Mammary epithelial cell (primary cell): ENCODE measurements at regions not wholly inside any gene's neighbourhood (a gene's known extent, or its start where the extent isn't known, plus 50 kb on each side); places are given as distances from the start of the nearest gene placed in this dataset.
"Not testable (repeated sequence)": the region's sequence is repeated elsewhere in the genome, so short reads cannot be mapped to it uniquely, and the experiment has no call there.

Experiments
- EZH2 ChIP-seq: IDR thresholded peaks from 2 replicates; pipeline ENCODE4 v1.6.1; 2012; ENCODE audit warnings: low read length, inconsistent platforms, borderline replicate concordance
- TF ChIP-seq, protein P1 (sequence below), 2 donors: IDR thresholded peaks in 1 of 2; conservative IDR thresholded peaks in 1 of 2; 2 replicates each; pipeline ENCODE4 v1.5.1; 2011 to 2012; ENCODE audit warnings: inconsistent platforms in 2 of 2, low read length in 2 of 2, mild to moderate bottlenecking in 2 of 2, control low read depth in 1 of 2, low read depth in 1 of 2; ENCODE audit not compliant: insufficient read depth in 1 of 2; ENCODE audit errors: extremely low read depth in 1 of 2

DNA sequence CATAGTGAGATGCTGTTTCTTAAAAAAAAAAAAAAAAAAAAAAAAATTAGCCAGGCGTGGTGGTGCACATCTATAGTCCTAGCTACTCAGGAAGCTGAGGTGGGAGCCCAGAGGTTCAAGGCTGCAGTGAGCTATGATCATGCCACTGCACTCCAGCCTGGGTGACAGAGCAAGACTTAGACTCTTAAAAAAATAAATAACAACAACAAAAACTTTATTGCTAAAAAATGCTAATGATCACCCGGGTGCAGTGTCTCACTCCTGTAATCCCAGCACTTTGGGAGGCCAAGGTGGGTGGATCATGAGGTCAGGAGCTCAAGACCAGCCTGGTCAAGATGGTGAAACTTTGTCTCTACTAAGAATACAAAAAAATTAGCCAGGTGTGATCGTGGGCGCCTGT, 119.5 kb upstream of the RAB4A start:
- not testable (repeated sequence) for TF ChIP-seq EZH2
- TF ChIP-seq, protein P1, sequence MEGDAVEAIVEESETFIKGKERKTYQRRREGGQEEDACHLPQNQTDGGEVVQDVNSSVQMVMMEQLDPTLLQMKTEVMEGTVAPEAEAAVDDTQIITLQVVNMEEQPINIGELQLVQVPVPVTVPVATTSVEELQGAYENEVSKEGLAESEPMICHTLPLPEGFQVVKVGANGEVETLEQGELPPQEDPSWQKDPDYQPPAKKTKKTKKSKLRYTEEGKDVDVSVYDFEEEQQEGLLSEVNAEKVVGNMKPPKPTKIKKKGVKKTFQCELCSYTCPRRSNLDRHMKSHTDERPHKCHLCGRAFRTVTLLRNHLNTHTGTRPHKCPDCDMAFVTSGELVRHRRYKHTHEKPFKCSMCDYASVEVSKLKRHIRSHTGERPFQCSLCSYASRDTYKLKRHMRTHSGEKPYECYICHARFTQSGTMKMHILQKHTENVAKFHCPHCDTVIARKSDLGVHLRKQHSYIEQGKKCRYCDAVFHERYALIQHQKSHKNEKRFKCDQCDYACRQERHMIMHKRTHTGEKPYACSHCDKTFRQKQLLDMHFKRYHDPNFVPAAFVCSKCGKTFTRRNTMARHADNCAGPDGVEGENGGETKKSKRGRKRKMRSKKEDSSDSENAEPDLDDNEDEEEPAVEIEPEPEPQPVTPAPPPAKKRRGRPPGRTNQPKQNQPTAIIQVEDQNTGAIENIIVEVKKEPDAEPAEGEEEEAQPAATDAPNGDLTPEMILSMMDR (conservative IDR thresholded peaks at IDR 0.05 in 1 of 2, IDR thresholded peaks at IDR 0.05 in 1 of 2; ENCODE audit: extremely low read depth in 1 of 2, insufficient read depth in 1 of 2, low read depth in 1 of 2, low read length in 2 of 2) = not testable (repeated sequence)
